ENCODE measurements at regions not wholly inside any gene's neighbourhood (a gene's known extent, or its start where the extent isn't known, plus 50 kb on each side); places are given as distances from the start of the nearest gene placed in this dataset.
"Not testable (repeated sequence)": the region's sequence is repeated elsewhere in the genome, so short reads cannot be mapped to it uniquely, and the experiment has no call there.

GRCh38 chr15:87645723-87646122 is 610.8 kb downstream of the NTRK3 start (continued):
- TF ChIP-seq ZNF462 (CRISPR knock-in tag; IDR thresholded peaks at IDR 0.05) (no peak), NANOG (IDR thresholded peaks at IDR 0.05; ENCODE audit: borderline replicate concordance) (no peak), ZNF331 (CRISPR knock-in tag; IDR thresholded peaks at IDR 0.05; ENCODE audit: low read depth) (no peak), CREB1 (CRISPR knock-in tag; IDR thresholded peaks at IDR 0.05; ENCODE audit: low read depth) (no peak)

GRCh38 chr15:87642997-87643396 is 613.5 kb downstream of the NTRK3 start:
- H3K4me3 ChIP-seq; H4K20me1 ChIP-seq (replicated peaks; ENCODE audit: insufficient read depth); H3K27ac Mint-ChIP-seq; H3K4me2 ChIP-seq; ATAC-seq; H3K27me3 Mint-ChIP-seq (ENCODE audit: insufficient read depth, low read depth, poor library complexity); DNase-seq (ENCODE audit: low spot score); H3K4me3 Mint-ChIP-seq; H3F3A ChIP-seq (replicated peaks; ENCODE audit: low read depth); H2AFZ ChIP-seq; H3K27ac ChIP-seq (ENCODE audit: low read depth); H3K9me3 Mint-ChIP-seq; H3K79me2 ChIP-seq (replicated peaks; ENCODE audit: insufficient read depth); H3K36me3 ChIP-seq (ENCODE audit: insufficient read depth); H3K4me1 ChIP-seq (ENCODE audit: insufficient read depth); H3K36me3 Mint-ChIP-seq (ENCODE audit: low read depth); H3K9me2 ChIP-seq (ENCODE audit: insufficient read depth); H3K27me3 ChIP-seq (ENCODE audit: insufficient read depth): not testable (repeated sequence)
- peaks cover 18% of the 10 kb centered on the region for H3K4me1 Mint-ChIP-seq
